GM10266 (cell line): ENCODE measurements at regions not wholly inside any gene's neighbourhood (a gene's known extent, or its start where the extent isn't known, plus 50 kb on each side); places are given as distances from the start of the nearest gene placed in this dataset.

Experiments used
- DNase-seq: peaks from one replicate; pipeline ENCODE4 v3.0.0; 2012; ENCODE audit errors: extremely low spot score
- TF ChIP-seq, protein P1 (sequence below): IDR thresholded peaks from 2 replicates; pipeline ENCODE4 v1.5.1; 2012; ENCODE audit warnings: mild to moderate bottlenecking, low read depth; ENCODE audit not compliant: control insufficient read depth, insufficient read depth; ENCODE audit errors: missing control alignments

GRCh38 chr1:194071205-194071604 is 884.8 kb upstream of the B3GALT2 start:
- TF ChIP-seq, protein P1, sequence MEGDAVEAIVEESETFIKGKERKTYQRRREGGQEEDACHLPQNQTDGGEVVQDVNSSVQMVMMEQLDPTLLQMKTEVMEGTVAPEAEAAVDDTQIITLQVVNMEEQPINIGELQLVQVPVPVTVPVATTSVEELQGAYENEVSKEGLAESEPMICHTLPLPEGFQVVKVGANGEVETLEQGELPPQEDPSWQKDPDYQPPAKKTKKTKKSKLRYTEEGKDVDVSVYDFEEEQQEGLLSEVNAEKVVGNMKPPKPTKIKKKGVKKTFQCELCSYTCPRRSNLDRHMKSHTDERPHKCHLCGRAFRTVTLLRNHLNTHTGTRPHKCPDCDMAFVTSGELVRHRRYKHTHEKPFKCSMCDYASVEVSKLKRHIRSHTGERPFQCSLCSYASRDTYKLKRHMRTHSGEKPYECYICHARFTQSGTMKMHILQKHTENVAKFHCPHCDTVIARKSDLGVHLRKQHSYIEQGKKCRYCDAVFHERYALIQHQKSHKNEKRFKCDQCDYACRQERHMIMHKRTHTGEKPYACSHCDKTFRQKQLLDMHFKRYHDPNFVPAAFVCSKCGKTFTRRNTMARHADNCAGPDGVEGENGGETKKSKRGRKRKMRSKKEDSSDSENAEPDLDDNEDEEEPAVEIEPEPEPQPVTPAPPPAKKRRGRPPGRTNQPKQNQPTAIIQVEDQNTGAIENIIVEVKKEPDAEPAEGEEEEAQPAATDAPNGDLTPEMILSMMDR, result no peak
- no peak for DNase-seq

- DNase-seq, result no peak
These were observed 883.4 kb upstream of the B3GALT2 start for GRCh38 chr1:194069831-194070218.

DNA sequence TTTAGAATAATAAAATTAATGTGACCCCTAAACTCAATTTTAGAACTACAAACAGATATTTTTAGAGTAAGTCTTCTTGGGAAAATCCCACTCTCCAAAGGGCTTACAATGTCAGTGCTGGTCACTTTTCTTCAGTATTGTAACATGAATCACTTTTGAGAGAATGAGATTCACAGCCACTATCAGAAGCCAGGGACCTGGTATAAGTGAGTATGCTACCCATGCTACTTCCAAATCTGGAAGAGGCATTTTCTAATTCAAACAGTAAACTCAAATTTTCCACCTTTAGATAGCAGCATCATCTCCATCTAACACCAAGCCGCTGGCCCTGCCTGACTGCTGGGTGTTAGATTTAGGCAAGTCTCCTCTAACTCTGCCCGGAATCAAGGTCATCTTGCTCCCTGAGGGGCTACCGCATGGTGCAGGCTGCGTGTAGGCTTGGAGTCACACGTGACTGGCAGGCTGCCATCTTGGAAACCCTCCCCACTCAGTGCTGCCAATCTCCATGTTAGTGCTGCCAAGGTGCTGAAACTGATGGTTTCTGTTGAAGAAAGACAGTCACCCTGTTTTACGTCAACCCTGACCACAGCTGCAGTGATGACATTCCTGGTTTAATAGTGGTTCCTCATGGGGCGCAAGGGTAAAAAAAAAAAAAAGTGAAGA is 882.9 kb upstream of the B3GALT2 start:
- DNase-seq, result no peak
- TF ChIP-seq, protein P1, result no peak

More at GRCh38 chr1:194069831-194070218, 883.4 kb upstream of the B3GALT2 start:
- TF ChIP-seq, protein P1, result no peak

GRCh38 chr1:194068446-194069167 is 882.2 kb upstream of the B3GALT2 start:
- DNase-seq, result no peak
- TF ChIP-seq, protein P1, result no peak

DNA sequence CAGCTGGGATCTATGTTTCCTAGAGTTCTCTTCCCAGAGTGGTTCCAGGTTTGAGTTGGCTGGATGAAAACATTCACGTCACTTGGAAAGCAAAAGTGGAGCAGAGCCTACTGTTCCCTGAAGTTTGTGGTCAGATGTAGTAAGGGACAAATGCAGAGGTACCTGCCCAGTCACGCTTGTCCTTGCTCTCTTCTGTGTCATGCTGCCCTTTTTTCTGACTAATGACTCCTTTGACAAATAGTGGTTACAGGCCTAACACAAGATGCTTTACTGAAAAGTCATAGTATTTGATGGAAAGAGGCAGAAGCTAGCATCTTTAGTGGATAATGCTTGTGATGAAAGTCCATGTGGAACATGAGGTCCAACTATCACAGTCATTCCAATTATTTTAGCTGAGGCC is 881.4 kb upstream of the B3GALT2 start:
- no peak for DNase-seq

GRCh38 chr1:194062962-194063361 is 876.5 kb upstream of the B3GALT2 start:
- no peak for DNase-seq
- TF ChIP-seq, protein P1, result no peak

More for the DNA sequence above, 881.4 kb upstream of the B3GALT2 start:
- TF ChIP-seq, protein P1, result no peak

DNA sequence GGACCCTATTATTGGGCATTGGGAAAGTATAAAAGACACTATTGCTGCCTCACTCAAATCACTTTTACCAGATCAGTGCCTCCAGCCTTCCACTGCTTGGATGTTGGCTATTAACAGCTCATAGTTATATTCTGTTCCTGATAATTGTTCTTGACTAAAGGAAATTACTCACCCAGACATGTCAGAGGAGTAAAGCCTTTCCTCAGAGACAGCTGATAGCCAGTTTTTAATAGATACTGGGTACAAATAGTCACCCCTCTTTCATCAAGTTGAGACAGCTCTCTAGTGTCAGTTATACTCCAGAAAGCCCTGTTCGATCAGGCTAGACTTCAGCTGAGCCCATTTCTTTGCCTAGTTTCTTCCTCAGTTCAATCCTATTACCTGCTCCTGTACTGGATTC is 876.1 kb upstream of the B3GALT2 start:
- no peak for DNase-seq
- TF ChIP-seq, protein P1, result no peak
